Effector CD8-positive, alpha-beta T cell (primary cell): ENCODE measurements at regions not wholly inside any gene's neighbourhood (a gene's known extent, or its start where the extent isn't known, plus 50 kb on each side); places are given as distances from the start of the nearest gene placed in this dataset.

Source experiments
- DNase-seq: peaks from one replicate; lab custom pipeline; 2025; lab: John Stamatoyannopoulos, UW

DNA sequence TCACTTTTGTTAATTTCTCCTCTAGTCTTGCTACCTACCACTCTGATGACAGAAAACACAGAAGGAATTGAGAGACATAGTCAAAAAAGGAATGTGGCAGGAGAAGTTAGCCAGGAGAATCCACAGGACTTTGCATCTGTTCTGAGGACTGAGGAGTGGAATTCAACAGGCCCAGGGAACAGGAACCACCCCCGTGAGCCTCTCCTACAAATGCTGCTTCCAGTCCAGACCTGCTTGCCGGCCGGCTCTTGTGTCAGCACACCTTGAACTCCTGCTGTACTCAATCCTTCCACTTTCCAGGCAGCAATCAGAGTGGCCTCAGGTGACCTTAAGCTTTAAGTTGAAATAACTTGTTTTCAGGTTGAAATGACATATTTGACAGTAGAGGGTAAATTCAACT, 903.1 kb downstream of the BCL11B start:
- no peak for DNase-seq

DNA sequence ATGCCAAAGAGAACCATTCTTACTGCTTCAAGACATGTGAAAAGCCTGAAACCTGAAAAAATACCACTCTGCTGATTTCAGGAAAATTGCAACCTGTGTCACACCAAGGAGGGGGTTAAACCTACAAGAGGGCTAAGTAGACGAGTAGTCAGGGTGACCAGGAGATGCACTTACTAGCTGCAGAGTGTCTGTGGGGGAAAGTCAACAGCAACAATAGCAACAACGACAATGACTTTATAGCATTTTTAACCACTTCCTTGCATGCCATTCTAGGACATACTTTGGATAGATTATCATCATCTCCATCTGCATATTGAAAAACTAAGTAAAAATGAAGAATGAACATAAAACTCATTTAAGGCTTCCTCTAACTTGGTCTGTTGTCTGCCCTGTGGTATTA, 902.7 kb downstream of the BCL11B start:
- no peak for DNase-seq

- no peak for DNase-seq
These were observed 901.6 kb downstream of the BCL11B start for GRCh38 chr14:98370352-98370751.

DNA sequence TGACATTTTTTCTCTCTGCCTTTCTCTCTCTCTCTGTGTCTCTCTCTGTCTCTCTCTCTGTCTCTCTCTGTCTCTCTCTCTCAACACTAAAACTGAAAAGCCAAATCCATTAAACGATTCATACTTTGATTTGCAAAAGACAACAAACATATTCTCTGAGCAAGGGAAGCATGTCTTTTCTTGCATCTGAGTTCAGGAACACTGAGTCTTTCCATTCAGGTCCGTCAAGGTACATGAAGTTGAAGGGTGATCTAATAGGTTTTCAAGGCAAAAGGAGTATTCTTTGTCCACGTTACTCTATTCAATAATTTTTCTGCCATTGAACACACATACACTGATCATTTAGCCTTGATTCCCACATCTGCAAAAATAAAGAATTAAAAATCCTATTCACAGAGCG, 900.9 kb downstream of the BCL11B start:
- no peak for DNase-seq

GRCh38 chr14:98374136-98374535, 897.9 kb downstream of the BCL11B start:
- DNase-seq: no peak

- DNase-seq: no peak
These were observed 896.4 kb downstream of the BCL11B start for GRCh38 chr14:98375566-98375965.

DNA sequence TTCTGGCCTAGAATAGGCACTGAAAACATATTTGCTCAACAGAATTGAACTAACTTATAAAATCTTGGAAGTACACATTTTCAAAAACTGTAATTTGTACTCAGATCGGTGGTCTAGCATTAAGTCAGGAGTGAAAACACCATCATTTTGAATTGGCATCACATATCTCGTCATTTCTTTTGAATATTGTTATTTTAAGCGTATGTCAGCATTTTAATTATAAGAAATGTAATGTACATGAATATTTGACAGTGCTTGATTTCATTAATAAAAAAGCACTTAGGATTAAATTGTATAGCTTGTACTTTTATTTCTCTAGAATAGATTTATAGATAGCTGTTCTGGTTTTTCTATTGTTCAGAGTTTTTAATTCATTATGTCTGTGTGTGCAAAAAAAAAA, 892.2 kb downstream of the BCL11B start:
- DNase-seq: no peak

DNA sequence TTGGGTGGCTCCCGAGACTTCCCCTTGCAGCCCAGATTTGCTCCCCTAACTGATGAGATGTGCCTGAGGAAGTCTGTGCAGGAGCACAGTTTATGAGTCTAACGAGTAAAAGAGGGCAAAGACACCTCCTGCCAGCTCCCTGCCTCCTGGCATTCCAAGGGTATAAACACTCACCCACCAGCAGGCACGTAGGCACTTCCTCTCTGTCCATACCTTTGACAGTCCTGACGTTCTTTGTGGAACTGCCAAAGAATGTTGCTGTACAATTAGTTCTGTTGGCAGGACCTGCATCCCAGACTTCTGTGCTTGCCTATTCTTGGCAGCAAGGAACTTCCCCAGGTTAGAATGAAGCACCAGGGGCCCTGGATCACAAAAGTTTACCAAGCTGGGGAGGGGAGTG, 889.3 kb downstream of the BCL11B start:
- DNase-seq: no peak

DNA sequence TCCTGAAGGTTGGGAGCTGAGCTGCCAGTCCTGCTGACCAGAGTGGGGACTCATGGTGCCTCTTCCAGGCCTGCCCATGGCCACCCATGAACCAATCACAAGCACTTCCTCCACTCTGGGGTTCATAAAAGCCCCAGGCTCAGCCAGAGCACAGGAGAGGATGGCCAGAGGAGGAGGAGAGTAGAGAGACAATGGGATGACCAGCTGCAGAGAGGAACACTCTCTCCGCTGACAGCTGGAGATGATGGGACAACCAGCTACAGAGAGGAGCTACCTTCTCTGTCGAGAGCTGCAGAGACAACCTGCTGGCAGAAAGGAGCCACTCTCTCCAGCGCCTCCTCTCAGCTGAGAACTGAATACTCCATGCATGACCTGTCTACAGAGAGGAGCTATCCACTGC, 886.1 kb downstream of the BCL11B start:
- DNase-seq: no peak

GRCh38 chr14:98391061-98391460, 880.9 kb downstream of the BCL11B start:
- no peak for DNase-seq

DNA sequence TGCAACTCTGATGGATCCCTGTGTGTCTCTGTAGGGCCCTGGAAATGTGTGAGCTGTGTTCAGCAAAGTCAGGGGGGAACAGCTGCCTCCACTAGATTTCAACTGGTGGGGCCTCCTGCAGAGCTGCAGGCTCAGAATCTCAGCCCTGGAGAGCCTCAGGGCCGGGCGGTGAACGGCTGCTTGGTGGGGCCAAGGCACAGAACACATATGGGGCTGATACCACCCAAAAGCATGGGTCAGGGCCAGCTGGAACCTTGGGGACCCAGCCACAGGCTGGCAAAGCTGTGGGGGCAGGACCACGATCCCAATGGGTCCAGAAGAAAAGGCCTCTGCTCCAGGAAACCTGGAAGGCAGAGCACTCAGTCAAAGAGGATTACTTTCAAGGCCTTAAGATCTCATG, 878.5 kb downstream of the BCL11B start:
- no peak for DNase-seq

GRCh38 chr14:98404811-98405210, 867.2 kb downstream of the BCL11B start:
- DNase-seq: no peak

DNA sequence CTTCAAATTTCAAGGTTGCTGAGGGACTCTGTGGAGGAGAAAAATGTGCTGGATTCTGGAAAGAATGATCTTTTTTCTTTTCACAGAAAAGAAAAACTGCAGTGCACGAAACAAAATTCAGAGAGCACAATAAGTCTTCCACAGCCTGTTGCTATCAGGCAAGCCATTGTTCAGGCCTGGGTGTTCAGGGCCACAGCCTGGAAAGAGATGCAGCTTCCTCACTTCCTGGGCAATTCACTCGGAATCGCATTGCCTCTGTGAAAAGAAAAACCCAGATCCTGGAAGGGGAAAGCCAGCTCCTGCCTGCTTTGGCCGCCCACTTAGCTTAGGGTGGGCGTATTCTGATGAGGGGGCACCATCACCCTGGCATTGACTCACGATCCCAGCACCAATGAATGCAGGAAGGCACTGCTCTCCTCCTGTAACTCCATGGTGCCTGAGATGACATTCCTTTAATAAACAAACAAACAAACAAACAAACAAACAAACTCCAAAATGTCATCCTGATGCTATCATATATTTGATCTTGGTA, 863.9 kb downstream of the BCL11B start:
- no peak for DNase-seq

GRCh38 chr14:98408713-98409112, 863.3 kb downstream of the BCL11B start:
- DNase-seq: no peak

DNA sequence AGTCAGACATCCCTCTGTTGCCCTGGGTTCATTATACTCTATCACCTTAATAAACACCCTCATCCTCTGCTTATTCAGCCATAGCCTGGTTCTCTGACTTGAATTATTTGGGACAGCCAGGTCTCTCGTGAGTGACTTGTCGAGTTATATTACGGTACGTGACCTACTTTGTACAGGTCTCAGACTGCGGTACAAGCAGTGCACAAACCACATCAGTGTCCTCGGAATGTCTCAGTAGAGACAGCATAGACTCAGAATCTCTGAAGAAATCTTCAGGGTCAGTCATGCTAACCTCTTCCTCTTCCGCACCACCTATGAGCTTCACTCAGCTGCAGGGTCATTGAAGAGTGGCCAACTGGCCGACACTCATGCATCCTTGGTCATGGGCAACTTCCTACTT, 860.8 kb downstream of the BCL11B start:
- DNase-seq: no peak

GRCh38 chr14:98412431-98412830, 859.6 kb downstream of the BCL11B start:
- no peak for DNase-seq

DNA sequence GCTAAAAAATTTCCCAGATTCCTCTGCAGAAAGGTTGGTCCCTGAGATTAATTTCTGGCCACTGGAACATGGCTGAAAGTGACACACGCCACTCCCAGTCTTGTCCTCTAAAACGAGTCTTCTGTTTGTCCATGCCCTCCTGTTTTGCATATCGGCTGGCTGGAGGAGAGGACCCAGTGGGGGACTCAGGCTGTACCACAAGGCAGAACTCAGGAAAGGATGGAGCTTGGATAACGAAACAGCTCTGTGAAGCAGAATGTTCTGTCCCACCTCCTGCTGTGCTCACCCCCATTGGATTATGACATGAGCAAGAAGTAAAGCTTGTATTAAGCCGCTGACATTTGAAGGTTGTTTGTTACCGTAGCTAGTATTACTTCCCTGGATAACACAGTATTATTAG, 856.2 kb downstream of the BCL11B start:
- DNase-seq: no peak

DNA sequence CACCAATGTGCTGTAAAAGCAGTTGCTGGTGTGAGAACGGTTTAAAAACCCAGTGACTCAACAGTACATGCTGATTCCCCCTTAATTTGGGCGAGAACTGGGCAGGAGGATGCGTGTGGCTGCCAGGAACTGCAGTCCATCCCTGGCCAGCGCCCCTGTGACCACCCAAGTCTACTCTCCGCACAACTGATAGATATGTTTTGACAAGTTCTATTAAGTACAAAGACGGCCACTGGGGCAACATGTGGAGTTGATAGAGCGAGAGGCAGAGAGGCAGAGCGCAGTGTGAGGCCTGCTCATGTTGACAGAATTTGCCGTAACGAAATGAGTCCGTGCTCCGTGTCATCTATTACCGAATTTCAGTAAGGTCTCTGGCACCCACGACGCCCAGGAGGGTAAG, 855.0 kb downstream of the BCL11B start:
- no peak for DNase-seq

GRCh38 chr14:98428483-98428994, 843.5 kb downstream of the BCL11B start:
- no peak for DNase-seq

DNA sequence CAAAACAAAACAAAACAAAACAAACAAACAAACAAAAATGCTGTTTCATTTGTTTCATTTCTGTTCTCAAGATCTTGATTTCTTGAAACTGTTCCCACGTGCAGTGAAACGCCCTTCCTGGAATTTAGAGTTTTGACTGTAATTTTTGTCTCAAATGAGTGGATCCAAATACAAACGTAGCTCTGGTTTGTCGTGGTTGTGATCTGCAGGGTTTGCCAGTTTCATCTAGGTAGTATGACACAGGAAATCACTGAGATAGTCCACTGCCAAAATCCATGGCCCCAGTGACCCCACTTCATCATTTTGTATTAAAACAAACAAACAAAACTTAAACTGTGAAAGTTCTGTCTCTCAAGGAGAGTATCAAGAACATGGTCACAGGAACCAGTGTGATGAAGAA, 838.6 kb downstream of the BCL11B start:
- no peak for DNase-seq

DNA sequence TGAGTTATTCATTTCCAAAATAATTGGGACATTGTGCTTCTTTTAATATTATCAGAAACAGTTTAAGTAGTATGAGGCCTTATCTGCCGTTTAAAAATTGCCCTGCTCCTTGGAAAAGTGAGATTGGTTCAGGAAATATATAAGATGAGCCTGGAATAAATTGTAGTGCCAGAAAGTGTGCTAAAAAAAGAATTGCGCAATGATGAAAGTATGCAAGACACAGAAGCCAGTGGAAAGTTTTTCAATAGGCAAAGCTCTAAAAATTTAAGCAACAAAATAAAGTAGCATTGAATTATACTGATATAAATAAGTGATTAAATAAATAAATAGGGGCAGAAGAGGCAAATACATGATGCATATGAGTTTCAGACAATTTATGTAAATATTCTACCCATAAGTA, 834.9 kb downstream of the BCL11B start:
- no peak for DNase-seq

DNA sequence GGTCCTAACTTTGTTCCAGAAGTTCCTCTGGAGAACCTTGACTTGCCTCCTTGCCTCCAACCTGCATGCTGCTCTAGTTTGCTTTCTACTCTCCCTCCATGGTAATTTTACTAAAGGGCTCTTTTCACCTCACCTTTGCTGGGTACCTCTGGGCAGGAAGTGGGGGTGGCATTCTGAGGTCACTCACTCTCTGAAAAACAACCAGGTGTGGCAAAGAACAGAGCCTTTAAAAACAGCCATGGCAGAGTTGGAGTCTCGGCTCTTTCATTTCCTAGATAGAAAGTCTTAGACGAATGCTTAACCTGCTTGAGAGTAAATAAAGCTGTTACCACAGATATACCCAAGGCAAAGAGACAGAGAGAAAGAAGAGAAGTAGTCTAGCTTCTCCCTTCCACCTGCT, 827.9 kb downstream of the BCL11B start:
- DNase-seq: no peak

DNA sequence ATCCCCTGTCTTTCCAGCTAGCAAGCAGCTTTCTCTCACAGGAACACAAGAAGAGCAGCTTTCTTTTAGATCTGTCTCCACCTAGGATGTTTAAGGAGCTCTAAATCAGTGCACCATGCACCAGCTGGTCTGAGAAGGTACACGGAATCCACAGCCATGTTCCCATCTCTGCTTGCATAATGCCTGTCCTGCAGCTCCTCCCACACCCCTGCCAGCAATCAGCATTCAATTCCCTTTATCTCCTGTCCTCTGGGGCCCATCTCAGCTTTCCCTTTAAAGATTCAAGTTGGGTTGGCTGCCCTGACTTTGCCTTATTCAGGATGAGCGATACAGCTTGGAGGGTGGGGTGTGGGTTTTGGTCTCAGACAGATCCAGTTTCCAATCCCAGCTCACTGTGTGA, 826.3 kb downstream of the BCL11B start:
- no peak for DNase-seq

DNA sequence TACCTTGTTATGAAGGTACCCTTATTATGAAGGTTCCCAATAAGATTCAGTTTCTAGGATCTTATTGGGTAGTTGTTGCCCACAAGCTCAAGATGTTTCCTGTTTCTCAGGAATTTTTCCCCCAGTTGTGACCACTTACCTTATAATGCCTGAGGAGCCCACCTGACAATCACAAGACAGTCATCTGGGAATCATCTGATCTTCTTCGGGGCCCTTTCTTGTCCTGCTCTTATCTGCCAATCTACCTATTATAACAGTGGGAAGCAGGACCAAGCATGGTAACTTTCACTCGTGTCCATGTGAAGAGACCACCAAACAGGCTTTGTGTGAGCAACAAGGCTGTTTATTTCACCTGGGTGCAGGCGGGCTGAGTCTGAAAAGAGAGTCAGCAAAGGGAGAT, 825.5 kb downstream of the BCL11B start:
- no peak for DNase-seq

GRCh38 chr14:98456231-98456630, 815.8 kb downstream of the BCL11B start:
- no peak for DNase-seq
